ENCODE measurements at regions not wholly inside any gene's neighbourhood (a gene's known extent, or its start where the extent isn't known, plus 50 kb on each side); places are given as distances from the start of the nearest gene placed in this dataset.

- DNase-seq (ENCODE audit: low spot score), result no peak
These were observed 57.8 kb upstream of the FUT8 start for GRCh38 chr14:65354715-65355114.

DNA sequence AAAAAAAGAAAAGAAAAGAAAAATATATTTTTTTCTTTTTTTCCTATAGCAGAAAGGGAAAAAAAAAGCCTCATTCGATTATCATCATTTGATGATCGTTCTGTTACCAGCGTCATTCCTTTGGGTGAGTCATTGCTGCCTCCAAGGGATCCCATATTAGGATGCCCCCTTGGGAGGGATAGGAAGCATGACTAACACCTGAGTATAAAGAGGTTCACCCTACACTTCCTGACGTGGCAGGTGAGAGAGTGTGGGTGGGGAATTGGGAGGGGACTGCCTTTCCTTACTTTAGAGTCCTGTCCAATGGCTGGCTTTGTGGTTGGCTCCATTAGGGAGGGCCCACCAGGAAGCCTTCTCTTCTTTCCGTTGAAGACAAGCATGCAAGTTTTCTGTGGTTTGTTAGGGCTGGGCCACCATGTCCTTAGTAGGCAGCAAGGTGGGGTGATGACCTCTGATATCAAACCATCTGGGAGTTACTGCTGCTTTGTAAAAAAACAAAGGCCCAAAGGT lies 56.1 kb upstream of the FUT8 start:
- DNase-seq (ENCODE audit: low spot score), result no peak

DNA sequence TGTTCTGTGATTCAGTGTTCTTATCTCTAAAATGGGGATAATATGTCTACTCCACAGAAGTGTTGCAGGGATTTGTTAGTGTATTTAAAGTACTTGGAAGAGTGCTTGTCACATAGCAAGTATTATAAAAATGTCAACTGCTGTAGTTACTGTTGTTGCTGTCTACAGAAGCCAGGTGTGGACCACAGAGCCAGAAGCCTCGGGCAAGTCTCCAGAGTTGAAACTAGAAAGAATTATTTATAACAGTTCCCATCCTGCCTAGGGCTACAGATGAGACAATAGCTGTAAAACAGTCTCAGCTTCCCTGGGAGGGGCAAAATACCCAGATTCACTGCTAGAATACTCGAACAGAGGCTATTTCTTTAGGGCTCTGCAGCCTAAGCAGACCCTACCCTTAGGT lies 55.4 kb upstream of the FUT8 start:
- DNase-seq (ENCODE audit: low spot score), result no peak

DNA sequence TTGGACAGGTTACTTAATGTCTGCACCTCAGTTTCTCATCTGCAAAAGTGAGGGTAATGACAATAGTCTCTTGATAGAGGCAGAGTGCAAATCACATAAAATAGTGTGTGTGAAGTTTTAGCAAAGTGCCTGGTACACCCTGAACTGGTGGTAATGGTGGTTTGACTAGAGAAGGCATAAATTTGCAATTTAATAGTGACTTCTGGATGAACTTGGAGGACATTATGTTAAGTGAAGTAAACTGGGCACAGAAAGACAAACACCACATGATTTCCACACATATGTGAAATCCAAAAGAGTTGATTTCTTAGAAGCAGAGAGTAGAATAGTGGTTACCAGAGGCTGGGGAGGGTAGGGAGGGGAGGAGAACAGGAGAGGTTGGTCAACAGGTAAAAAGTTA lies 54.8 kb upstream of the FUT8 start:
- no peak for DNase-seq (ENCODE audit: low spot score)

DNA sequence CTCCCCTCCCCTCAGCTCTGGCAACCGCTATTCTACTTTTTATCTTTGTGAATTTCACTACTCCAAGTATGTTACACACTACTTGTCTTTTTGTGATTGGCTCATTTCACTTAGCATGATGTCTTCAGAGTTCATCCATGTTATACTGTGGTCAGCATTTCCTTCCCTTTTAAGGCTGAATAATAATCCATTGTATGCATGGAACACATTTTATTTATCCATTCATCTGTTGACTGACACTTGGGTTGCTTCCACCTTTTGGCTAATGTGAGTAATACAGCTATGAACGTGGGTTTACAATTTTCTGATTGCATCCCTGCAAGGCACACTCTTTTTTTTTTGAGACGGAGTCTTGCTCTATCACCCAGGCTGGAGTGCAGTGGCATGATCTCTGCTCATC lies 53.0 kb upstream of the FUT8 start:
- no peak for DNase-seq (ENCODE audit: low spot score)

GRCh38 chr14:65360144-65360784 lies 52.3 kb upstream of the FUT8 start:
- DNase-seq (ENCODE audit: low spot score), result no peak

DNA sequence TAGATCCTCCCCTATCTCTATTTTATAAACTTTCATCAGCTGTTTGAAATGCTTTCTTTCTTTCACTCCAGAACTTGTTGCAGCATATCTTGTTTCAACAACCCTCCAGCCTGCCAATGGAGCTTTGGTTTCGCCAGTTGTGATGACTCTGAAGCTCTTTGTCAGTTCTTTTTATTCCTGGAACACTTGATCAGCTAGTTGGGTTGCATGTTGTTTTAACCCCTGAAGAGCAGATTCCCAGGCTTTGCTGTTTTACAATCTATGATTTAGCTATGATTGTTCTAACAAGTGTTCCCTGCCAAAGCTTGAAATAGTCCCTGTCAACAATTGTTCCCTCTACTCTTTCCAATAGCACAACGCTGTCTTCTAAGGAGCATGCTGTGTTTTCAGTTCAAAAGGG lies 50.6 kb upstream of the FUT8 start:
- DNase-seq (ENCODE audit: low spot score), result no peak

Measured in germinal center (tissue), 1 donor.